Neuron (in vitro differentiated cells): ENCODE measurements at regions not wholly inside any gene's neighbourhood (a gene's known extent, or its start where the extent isn't known, plus 50 kb on each side); places are given as distances from the start of the nearest gene placed in this dataset.

ENCODE experiments used
- H2AFZ ChIP-seq: one replicate; pipeline ENCODE4 v1.6.1; 2013; ENCODE audit warnings: low read depth, mild to moderate bottlenecking, inconsistent platforms, low read length, moderate library complexity
- H3K27me3 ChIP-seq: one replicate; pipeline ENCODE4 v1.6.1; 2013; ENCODE audit warnings: low read length; ENCODE audit not compliant: insufficient read depth
- H3K36me3 ChIP-seq: one replicate; pipeline ENCODE4 v1.6.1; 2013; ENCODE audit warnings: low read length; ENCODE audit not compliant: insufficient read depth
- H3K4me1 ChIP-seq: one replicate; pipeline ENCODE4 v1.6.1; 2013; ENCODE audit warnings: low read length; ENCODE audit not compliant: insufficient read depth
- H3K4me3 ChIP-seq: 2 replicates; pipeline ENCODE4 v1.5.1; 2013; ENCODE audit warnings: mild to moderate bottlenecking, low read length, moderate library complexity
- H3K9me3 ChIP-seq: one replicate; pipeline ENCODE4 v1.6.1; 2013; ENCODE audit warnings: low read length

GRCh38 chr7:21167942-21168341, 259.9 kb upstream of the SP4 start:
- Histone ChIP-seq H3K4me1 (peaks cover 18% of the 10 kb centered on the region), H2AFZ (no peak overlapping the region), H3K27me3 (peaks cover 54% of the 10 kb centered on the region), H3K4me3 (no peak overlapping the region), H3K36me3 (no peaks in the 10 kb centered on the region), H3K9me3 (peaks cover 3% of the 10 kb centered on the region)

- H3K9me3 ChIP-seq = no peaks in the 10 kb centered on the region
- H3K4me1 ChIP-seq = peaks cover 18% of the 10 kb centered on the region
- no peaks in the 10 kb centered on the region for H3K36me3 ChIP-seq
- no peak overlapping the region for H2AFZ ChIP-seq
- H3K27me3 ChIP-seq = peaks cover 54% of the 10 kb centered on the region
- H3K4me3 ChIP-seq = no peak overlapping the region
Observed at GRCh38 chr7:21169667-21170580, 258.0 kb upstream of the SP4 start.

GRCh38 chr7:21172800-21173199, 255.1 kb upstream of the SP4 start:
- H3K4me1 ChIP-seq = peaks cover 18% of the 10 kb centered on the region
- H3K27me3 ChIP-seq = peaks cover 43% of the 10 kb centered on the region

GRCh38 chr7:21173436-21173835, 254.4 kb upstream of the SP4 start:
- Histone ChIP-seq H3K4me1 (peaks cover 18% of the 10 kb centered on the region), H3K27me3 (peaks cover 37% of the 10 kb centered on the region), H2AFZ (no peak overlapping the region), H3K36me3 (no peaks in the 10 kb centered on the region), H3K9me3 (no peaks in the 10 kb centered on the region), H3K4me3 (no peak overlapping the region)

More at GRCh38 chr7:21172800-21173199, 255.1 kb upstream of the SP4 start:
- Histone ChIP-seq H3K4me3 (no peak overlapping the region), H3K9me3 (no peaks in the 10 kb centered on the region), H2AFZ (no peak overlapping the region), H3K36me3 (no peaks in the 10 kb centered on the region)

GRCh38 chr7:21175714-21176113, 252.2 kb upstream of the SP4 start:
- H3K9me3 ChIP-seq = no peaks in the 10 kb centered on the region
- H3K4me3 ChIP-seq = no peak overlapping the region
- peaks cover 15% of the 10 kb centered on the region for H3K27me3 ChIP-seq
- no peaks in the 10 kb centered on the region for H3K36me3 ChIP-seq
- peaks cover 8% of the 10 kb centered on the region for H3K4me1 ChIP-seq
- H2AFZ ChIP-seq = no peak overlapping the region

- Histone ChIP-seq H3K4me1 (peaks cover 21% of the 10 kb centered on the region), H2AFZ (no peak overlapping the region), H3K36me3 (no peaks in the 10 kb centered on the region), H3K9me3 (no peaks in the 10 kb centered on the region), H3K27me3 (peaks cover 3% of the 10 kb centered on the region), H3K4me3 (no peak overlapping the region)
Observed at GRCh38 chr7:21184942-21185652, 242.8 kb upstream of the SP4 start.

- H2AFZ ChIP-seq = no peak overlapping the region
- H3K4me3 ChIP-seq = no peak overlapping the region
- no peaks in the 10 kb centered on the region for H3K36me3 ChIP-seq
- peaks cover 24% of the 10 kb centered on the region for H3K4me1 ChIP-seq
- no peaks in the 10 kb centered on the region for H3K9me3 ChIP-seq
- peaks cover 3% of the 10 kb centered on the region for H3K27me3 ChIP-seq
Observed at GRCh38 chr7:21185653-21186265, 242.1 kb upstream of the SP4 start.

GRCh38 chr7:21191321-21192073, 236.4 kb upstream of the SP4 start:
- Histone ChIP-seq H3K4me3 (no peak overlapping the region), H2AFZ (no peak overlapping the region), H3K9me3 (no peaks in the 10 kb centered on the region), H3K4me1 (peaks cover 4% of the 10 kb centered on the region), H3K36me3 (no peaks in the 10 kb centered on the region), H3K27me3 (no peaks in the 10 kb centered on the region)

- Histone ChIP-seq H3K36me3 (no peaks in the 10 kb centered on the region), H3K9me3 (no peaks in the 10 kb centered on the region), H3K27me3 (no peaks in the 10 kb centered on the region), H3K4me1 (peaks cover 4% of the 10 kb centered on the region), H2AFZ (no peak overlapping the region), H3K4me3 (no peak overlapping the region)
Observed at GRCh38 chr7:21192657-21193056, 235.2 kb upstream of the SP4 start.

- H3K27me3 ChIP-seq = no peaks in the 10 kb centered on the region
- H3K9me3 ChIP-seq = no peaks in the 10 kb centered on the region
- H3K36me3 ChIP-seq = no peaks in the 10 kb centered on the region
- no peak overlapping the region for H2AFZ ChIP-seq
- H3K4me3 ChIP-seq = no peak overlapping the region
- peaks cover 4% of the 10 kb centered on the region for H3K4me1 ChIP-seq
Observed at GRCh38 chr7:21193895-21194294, 234.0 kb upstream of the SP4 start.

- H3K9me3 ChIP-seq = no peaks in the 10 kb centered on the region
- H3K4me3 ChIP-seq = no peak overlapping the region
- H3K27me3 ChIP-seq = no peaks in the 10 kb centered on the region
- H3K4me1 ChIP-seq = peaks cover 4% of the 10 kb centered on the region
- no peak overlapping the region for H2AFZ ChIP-seq
- no peaks in the 10 kb centered on the region for H3K36me3 ChIP-seq
Observed at GRCh38 chr7:21194936-21195335, 232.9 kb upstream of the SP4 start.

- no peaks in the 10 kb centered on the region for H3K9me3 ChIP-seq
- no peaks in the 10 kb centered on the region for H3K36me3 ChIP-seq
- no peaks in the 10 kb centered on the region for H3K4me1 ChIP-seq
- H3K4me3 ChIP-seq = no peak overlapping the region
- no peaks in the 10 kb centered on the region for H3K27me3 ChIP-seq
- H2AFZ ChIP-seq = no peak overlapping the region
Observed at GRCh38 chr7:21198921-21199320, 229.0 kb upstream of the SP4 start.
